Panc1 (cell line): ENCODE measurements at regions not wholly inside any gene's neighbourhood (a gene's known extent, or its start where the extent isn't known, plus 50 kb on each side); places are given as distances from the start of the nearest gene placed in this dataset.

Experiments
- CTCF ChIP-seq: fragments of 450-650 bp; IDR thresholded peaks from 2 replicates; pipeline ENCODE4 v1.5.1; 2017; ENCODE audit warnings: mild to moderate bottlenecking
- POLR2AphosphoS5 ChIP-seq: IDR thresholded peaks from 2 replicates; pipeline ENCODE4 v1.6.1; 2012; ENCODE audit warnings: mild to moderate bottlenecking, low read depth, low read length, moderate library complexity
- REST ChIP-seq, 2 experiments: IDR thresholded peaks; 2 replicates each; pipeline ENCODE4 v1.6.1; 2011 to 2012; ENCODE audit warnings: low read depth in 2 of 2, control low read depth in 1 of 2, low read length in 1 of 2, mild to moderate bottlenecking in 1 of 2, moderate library complexity in 1 of 2; ENCODE audit not compliant: insufficient read depth in 1 of 2
- TCF7L2 ChIP-seq: IDR thresholded peaks from 2 replicates; pipeline ENCODE4 v1.6.1; 2011; ENCODE audit warnings: mild to moderate bottlenecking, low read depth, low read length, inconsistent platforms

GRCh38 chr4:151901631-151902030 is 140.8 kb upstream of the GATB start:
- no peak for TF ChIP-seq CTCF
- TF ChIP-seq REST (IDR thresholded peaks at IDR 0.05; ENCODE audit: insufficient read depth in 1 of 2, low read depth in 2 of 2, low read length in 1 of 2), result no peak
- no peak for TF ChIP-seq POLR2AphosphoS5
- TF ChIP-seq TCF7L2, result no peak
